ENCODE measurements at regions not wholly inside any gene's neighbourhood (a gene's known extent, or its start where the extent isn't known, plus 50 kb on each side); places are given as distances from the start of the nearest gene placed in this dataset.

- Histone ChIP-seq H3K27me3 (replicated peaks; ENCODE audit: control insufficient read depth, insufficient read depth, low read length) (no peaks in the 10 kb centered on the region), H3K4me3 (replicated peaks; ENCODE audit: low read depth, low read length) (no peak overlapping the region), H3K36me3 (ENCODE audit: control insufficient read depth, insufficient read depth, low read length) (no peaks in the 10 kb centered on the region)
- TF ChIP-seq CTCF (IDR thresholded peaks at IDR 0.05; ENCODE audit: insufficient read depth, low read length, poor library complexity, severe bottlenecking) = no peak
- no peak for DNase-seq (ENCODE audit: extremely low read depth, insufficient read length)
Measured at GRCh38 chr13:34593658-34594057, 348.4 kb upstream of the NBEA start.

GRCh38 chr13:34594507-34594906, 347.6 kb upstream of the NBEA start:
- Histone ChIP-seq H3K36me3 (ENCODE audit: control insufficient read depth, insufficient read depth, low read length) (no peaks in the 10 kb centered on the region), H3K4me3 (replicated peaks; ENCODE audit: low read depth, low read length) (no peak overlapping the region), H3K27me3 (replicated peaks; ENCODE audit: control insufficient read depth, insufficient read depth, low read length) (no peaks in the 10 kb centered on the region)
- no peak for TF ChIP-seq CTCF (IDR thresholded peaks at IDR 0.05; ENCODE audit: insufficient read depth, low read length, poor library complexity, severe bottlenecking)
- DNase-seq (ENCODE audit: extremely low read depth, insufficient read length) = no peak

GRCh38 chr13:34608331-34608730, 333.7 kb upstream of the NBEA start:
- DNase-seq (ENCODE audit: extremely low read depth, insufficient read length) = no peak
- H3K27me3 ChIP-seq (replicated peaks; ENCODE audit: control insufficient read depth, insufficient read depth, low read length) = no peaks in the 10 kb centered on the region
- H3K36me3 ChIP-seq (ENCODE audit: control insufficient read depth, insufficient read depth, low read length) = no peaks in the 10 kb centered on the region
- no peak overlapping the region for H3K4me3 ChIP-seq (replicated peaks; ENCODE audit: low read depth, low read length)
- TF ChIP-seq CTCF (IDR thresholded peaks at IDR 0.05; ENCODE audit: insufficient read depth, low read length, poor library complexity, severe bottlenecking) = no peak

- no peak for DNase-seq (ENCODE audit: extremely low read depth, insufficient read length)
- no peak overlapping the region for H3K4me3 ChIP-seq (replicated peaks; ENCODE audit: low read depth, low read length)
- TF ChIP-seq CTCF (IDR thresholded peaks at IDR 0.05; ENCODE audit: insufficient read depth, low read length, poor library complexity, severe bottlenecking) = no peak
Measured at GRCh38 chr13:34611671-34612070, 330.4 kb upstream of the NBEA start.

GRCh38 chr13:34617473-34618083, 324.5 kb upstream of the NBEA start:
- Histone ChIP-seq H3K4me3 (replicated peaks; ENCODE audit: low read depth, low read length) (no peak overlapping the region), H3K27me3 (replicated peaks; ENCODE audit: control insufficient read depth, insufficient read depth, low read length) (no peaks in the 10 kb centered on the region), H3K36me3 (ENCODE audit: control insufficient read depth, insufficient read depth, low read length) (no peaks in the 10 kb centered on the region)
- DNase-seq (ENCODE audit: extremely low read depth, insufficient read length) = no peak
- no peak for TF ChIP-seq CTCF (IDR thresholded peaks at IDR 0.05; ENCODE audit: insufficient read depth, low read length, poor library complexity, severe bottlenecking)

More at GRCh38 chr13:34611671-34612070, 330.4 kb upstream of the NBEA start:
- Histone ChIP-seq H3K36me3 (ENCODE audit: control insufficient read depth, insufficient read depth, low read length) (no peaks in the 10 kb centered on the region), H3K27me3 (replicated peaks; ENCODE audit: control insufficient read depth, insufficient read depth, low read length) (no peaks in the 10 kb centered on the region)

GRCh38 chr13:34618654-34619053, 323.4 kb upstream of the NBEA start:
- Histone ChIP-seq H3K27me3 (replicated peaks; ENCODE audit: control insufficient read depth, insufficient read depth, low read length) (no peaks in the 10 kb centered on the region), H3K4me3 (replicated peaks; ENCODE audit: low read depth, low read length) (no peak overlapping the region), H3K36me3 (ENCODE audit: control insufficient read depth, insufficient read depth, low read length) (no peaks in the 10 kb centered on the region)
- TF ChIP-seq CTCF (IDR thresholded peaks at IDR 0.05; ENCODE audit: insufficient read depth, low read length, poor library complexity, severe bottlenecking) = no peak
- DNase-seq (ENCODE audit: extremely low read depth, insufficient read length) = no peak
